Liver (tissue), 8 donors: ENCODE measurements at regions not wholly inside any gene's neighbourhood (a gene's known extent, or its start where the extent isn't known, plus 50 kb on each side); places are given as distances from the start of the nearest gene placed in this dataset.

Experiments
- DNase-seq: peaks from one replicate; pipeline ENCODE4 v3.0.0-alpha.2; 2017; ENCODE audit warnings: low spot score
- H3K27ac ChIP-seq, 2 donors: one replicate each; pipeline ENCODE4 v1.7.0; 2013; ENCODE audit warnings: inconsistent platforms in 2 of 2, low read length in 2 of 2, control low read depth in 1 of 2, low read depth in 1 of 2, mild to moderate bottlenecking in 1 of 2
- H3K27me3 ChIP-seq, 4 donors: one replicate each; pipeline versions ENCODE4 v1.6.1 to v1.7.0; 2013; ENCODE audit warnings: low read length in 3 of 4, inconsistent platforms in 1 of 4, mild to moderate bottlenecking in 1 of 4, moderate library complexity in 1 of 4; ENCODE audit not compliant: control insufficient read depth in 4 of 4, insufficient read depth in 4 of 4
- H3K36me3 ChIP-seq, 4 donors: one replicate each; pipeline versions ENCODE4 v1.6.1 to v1.7.0; 2013; ENCODE audit warnings: low read length in 3 of 4, mild to moderate bottlenecking in 3 of 4, low read depth in 1 of 4, moderate library complexity in 1 of 4; ENCODE audit not compliant: control insufficient read depth in 4 of 4, insufficient read depth in 3 of 4
- H3K4me1 ChIP-seq, 4 donors: one replicate each; pipeline versions ENCODE4 v1.6.1 to v1.7.0; 2013; ENCODE audit warnings: low read length in 3 of 4, mild to moderate bottlenecking in 3 of 4, moderate library complexity in 1 of 4; ENCODE audit not compliant: control insufficient read depth in 4 of 4, insufficient read depth in 4 of 4
- H3K4me3 ChIP-seq, 3 donors: one replicate each; pipeline versions ENCODE4 v1.6.1 to v1.7.0; 2013; ENCODE audit warnings: low read length in 3 of 3, control low read depth in 1 of 3, low read depth in 1 of 3, mild to moderate bottlenecking in 1 of 3
- H3K9ac ChIP-seq, 2 donors: one replicate each; pipeline ENCODE4 v1.7.0; 2013; ENCODE audit warnings: low read length in 2 of 2, mild to moderate bottlenecking in 2 of 2, moderate library complexity in 2 of 2, control low read depth in 1 of 2, low read depth in 1 of 2
- H3K9me3 ChIP-seq, 4 donors: one replicate each; pipeline versions ENCODE4 v1.6.1 to v1.7.0; 2013; ENCODE audit warnings: low read length in 3 of 4; ENCODE audit not compliant: control insufficient read depth in 4 of 4
- ATF3 ChIP-seq: IDR thresholded peaks from 2 replicates; pipeline ENCODE4 v1.6.1; 2016; ENCODE audit warnings: antibody characterized with exemption
- CTCF ChIP-seq: fragments of 150-350 bp; IDR thresholded peaks from 2 replicates; pipeline ENCODE4 v1.5.1; 2017; ENCODE audit warnings: improper control_type of control experiment, low read depth, low read length; ENCODE audit not compliant: missing input control
- EGR1 ChIP-seq, 2 donors: IDR thresholded peaks; 2 replicates each; pipeline ENCODE4 v1.6.1; 2016 to 2018; ENCODE audit warnings: antibody characterized with exemption in 2 of 2, low read depth in 2 of 2
- FOXA1 ChIP-seq: IDR thresholded peaks from 2 replicates; pipeline ENCODE4 v1.6.1; 2016; ENCODE audit warnings: antibody characterized with exemption
- FOXA2 ChIP-seq: IDR thresholded peaks from 2 replicates; pipeline ENCODE4 v1.6.1; 2016; ENCODE audit warnings: antibody characterized with exemption
- GABPA ChIP-seq, 2 donors: IDR thresholded peaks in 1 of 2; conservative IDR thresholded peaks in 1 of 2; 2 replicates each; pipeline ENCODE4 v1.6.1; 2016; ENCODE audit warnings: antibody characterized with exemption in 2 of 2, mild to moderate bottlenecking in 1 of 2, moderate library complexity in 1 of 2
- HNF4A ChIP-seq, 2 donors: conservative IDR thresholded peaks; 2 replicates each; pipeline ENCODE4 v1.6.1; 2016; ENCODE audit warnings: antibody characterized with exemption in 2 of 2, mild to moderate bottlenecking in 2 of 2
- HNF4G ChIP-seq: IDR thresholded peaks from 2 replicates; pipeline ENCODE4 v1.6.1; 2016; ENCODE audit warnings: antibody characterized with exemption
- JUND ChIP-seq, 2 donors: IDR thresholded peaks; 2 replicates each; pipeline ENCODE4 v1.6.1; 2016; ENCODE audit warnings: antibody characterized with exemption in 2 of 2
- NR2F2 ChIP-seq: IDR thresholded peaks from 2 replicates; pipeline ENCODE4 v1.6.1; 2016; ENCODE audit warnings: antibody characterized with exemption
- RAD21 ChIP-seq, 2 donors: IDR thresholded peaks; 2 replicates each; pipeline ENCODE4 v1.6.1; 2016; ENCODE audit warnings: antibody characterized with exemption in 2 of 2, mild to moderate bottlenecking in 2 of 2
- RXRA ChIP-seq, 2 donors: IDR thresholded peaks; 2 replicates each; pipeline ENCODE4 v1.6.1; 2017 to 2018; ENCODE audit warnings: antibody characterized with exemption in 2 of 2, mild to moderate bottlenecking in 1 of 2
- SP1 ChIP-seq: IDR thresholded peaks from 2 replicates; pipeline ENCODE4 v1.6.1; 2018; ENCODE audit warnings: antibody characterized with exemption, mild to moderate bottlenecking
- TAF1 ChIP-seq: conservative IDR thresholded peaks from 2 replicates; pipeline ENCODE4 v1.6.1; 2016; ENCODE audit warnings: antibody characterized with exemption, mild to moderate bottlenecking
- YY1 ChIP-seq: IDR thresholded peaks from 2 replicates; pipeline ENCODE4 v1.6.1; 2016; ENCODE audit warnings: antibody characterized with exemption, mild to moderate bottlenecking
- WGBS: extraction: QIAGEN DNeasy Blood & Tissue Kit; methylation state at CpG from one replicate; pipeline ENCODE4 v1.1.7; 2013; 5-methylcytosine and 5-hydroxymethylcytosine counted together
- TF ChIP-seq, protein P1 (sequence below): IDR thresholded peaks from 2 replicates; pipeline ENCODE4 v1.6.1; 2016; ENCODE audit warnings: antibody characterized with exemption
- TF ChIP-seq, protein P2 (sequence below): IDR thresholded peaks from 2 replicates; pipeline ENCODE4 v1.6.1; 2016; ENCODE audit warnings: antibody characterized with exemption
- TF ChIP-seq, protein P3 (sequence below): IDR thresholded peaks from 2 replicates; pipeline ENCODE4 v1.6.1; 2016; ENCODE audit warnings: antibody characterized with exemption, mild to moderate bottlenecking
- donor health status: healthy.
- donor health status: healthy.
- donor health status: healthy.
- donor health status: healthy.
- donor health status: healthy.

DNA sequence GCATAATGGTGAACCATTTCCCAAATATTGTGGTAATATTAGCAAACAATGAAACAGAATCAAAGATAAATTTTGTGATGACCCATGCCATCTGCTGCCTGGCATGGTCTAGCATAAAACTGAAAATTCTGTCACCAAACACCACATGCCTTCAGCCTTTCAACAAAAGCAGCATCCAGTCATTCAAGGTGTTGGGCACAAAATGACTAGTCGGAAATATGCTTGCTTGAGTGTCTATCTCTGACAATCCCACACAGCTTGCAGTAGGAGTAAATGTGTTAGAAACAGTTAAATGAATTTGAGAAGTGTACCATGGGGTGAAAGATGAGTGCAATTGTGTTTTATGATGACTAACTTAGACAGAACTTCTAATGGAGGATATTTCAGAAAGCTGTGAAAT lies 61.7 kb upstream of the CDIN1 start:
- H3K9me3 ChIP-seq = no peaks in the 10 kb centered on the region
- no peaks in the 10 kb centered on the region for H3K4me1 ChIP-seq
- no peak overlapping the region for H3K4me3 ChIP-seq
- TF ChIP-seq HNF4A (conservative IDR thresholded peaks at IDR 0.05) = no peak
- TF ChIP-seq YY1 = no peak
- no peak for TF ChIP-seq NR2F2
- no peak for TF ChIP-seq EGR1 (IDR thresholded peaks at IDR 0.05; ENCODE audit: low read depth in 2 of 2)
- TF ChIP-seq CTCF = no peak
- no peak for TF ChIP-seq ATF3
- no peak for TF ChIP-seq FOXA2
- no peak for TF ChIP-seq SP1
- no peak for TF ChIP-seq RXRA (IDR thresholded peaks at IDR 0.05)
- TF ChIP-seq FOXA1 = no peak
- TF ChIP-seq JUND (IDR thresholded peaks at IDR 0.05) = no peak
- TF ChIP-seq, protein P1, sequence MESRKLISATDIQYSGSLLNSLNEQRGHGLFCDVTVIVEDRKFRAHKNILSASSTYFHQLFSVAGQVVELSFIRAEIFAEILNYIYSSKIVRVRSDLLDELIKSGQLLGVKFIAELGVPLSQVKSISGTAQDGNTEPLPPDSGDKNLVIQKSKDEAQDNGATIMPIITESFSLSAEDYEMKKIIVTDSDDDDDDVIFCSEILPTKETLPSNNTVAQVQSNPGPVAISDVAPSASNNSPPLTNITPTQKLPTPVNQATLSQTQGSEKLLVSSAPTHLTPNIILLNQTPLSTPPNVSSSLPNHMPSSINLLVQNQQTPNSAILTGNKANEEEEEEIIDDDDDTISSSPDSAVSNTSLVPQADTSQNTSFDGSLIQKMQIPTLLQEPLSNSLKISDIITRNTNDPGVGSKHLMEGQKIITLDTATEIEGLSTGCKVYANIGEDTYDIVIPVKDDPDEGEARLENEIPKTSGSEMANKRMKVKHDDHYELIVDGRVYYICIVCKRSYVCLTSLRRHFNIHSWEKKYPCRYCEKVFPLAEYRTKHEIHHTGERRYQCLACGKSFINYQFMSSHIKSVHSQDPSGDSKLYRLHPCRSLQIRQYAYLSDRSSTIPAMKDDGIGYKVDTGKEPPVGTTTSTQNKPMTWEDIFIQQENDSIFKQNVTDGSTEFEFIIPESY = no peak
- TF ChIP-seq TAF1 = no peak
- TF ChIP-seq GABPA (IDR thresholded peaks at IDR 0.05 in 1 of 2, conservative IDR thresholded peaks at IDR 0.05 in 1 of 2) = no peak
- TF ChIP-seq HNF4G = no peak
- TF ChIP-seq, protein P2, sequence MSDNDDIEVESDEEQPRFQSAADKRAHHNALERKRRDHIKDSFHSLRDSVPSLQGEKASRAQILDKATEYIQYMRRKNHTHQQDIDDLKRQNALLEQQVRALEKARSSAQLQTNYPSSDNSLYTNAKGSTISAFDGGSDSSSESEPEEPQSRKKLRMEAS = no peak
- no peak for TF ChIP-seq RAD21 (IDR thresholded peaks at IDR 0.05)
- TF ChIP-seq, protein P3, sequence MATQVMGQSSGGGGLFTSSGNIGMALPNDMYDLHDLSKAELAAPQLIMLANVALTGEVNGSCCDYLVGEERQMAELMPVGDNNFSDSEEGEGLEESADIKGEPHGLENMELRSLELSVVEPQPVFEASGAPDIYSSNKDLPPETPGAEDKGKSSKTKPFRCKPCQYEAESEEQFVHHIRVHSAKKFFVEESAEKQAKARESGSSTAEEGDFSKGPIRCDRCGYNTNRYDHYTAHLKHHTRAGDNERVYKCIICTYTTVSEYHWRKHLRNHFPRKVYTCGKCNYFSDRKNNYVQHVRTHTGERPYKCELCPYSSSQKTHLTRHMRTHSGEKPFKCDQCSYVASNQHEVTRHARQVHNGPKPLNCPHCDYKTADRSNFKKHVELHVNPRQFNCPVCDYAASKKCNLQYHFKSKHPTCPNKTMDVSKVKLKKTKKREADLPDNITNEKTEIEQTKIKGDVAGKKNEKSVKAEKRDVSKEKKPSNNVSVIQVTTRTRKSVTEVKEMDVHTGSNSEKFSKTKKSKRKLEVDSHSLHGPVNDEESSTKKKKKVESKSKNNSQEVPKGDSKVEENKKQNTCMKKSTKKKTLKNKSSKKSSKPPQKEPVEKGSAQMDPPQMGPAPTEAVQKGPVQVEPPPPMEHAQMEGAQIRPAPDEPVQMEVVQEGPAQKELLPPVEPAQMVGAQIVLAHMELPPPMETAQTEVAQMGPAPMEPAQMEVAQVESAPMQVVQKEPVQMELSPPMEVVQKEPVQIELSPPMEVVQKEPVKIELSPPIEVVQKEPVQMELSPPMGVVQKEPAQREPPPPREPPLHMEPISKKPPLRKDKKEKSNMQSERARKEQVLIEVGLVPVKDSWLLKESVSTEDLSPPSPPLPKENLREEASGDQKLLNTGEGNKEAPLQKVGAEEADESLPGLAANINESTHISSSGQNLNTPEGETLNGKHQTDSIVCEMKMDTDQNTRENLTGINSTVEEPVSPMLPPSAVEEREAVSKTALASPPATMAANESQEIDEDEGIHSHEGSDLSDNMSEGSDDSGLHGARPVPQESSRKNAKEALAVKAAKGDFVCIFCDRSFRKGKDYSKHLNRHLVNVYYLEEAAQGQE = no peak
- no peak for DNase-seq
- H3K27ac ChIP-seq = no peak overlapping the region
- H3K36me3 ChIP-seq = no peaks in the 10 kb centered on the region
- 83% methylated on average over 1 of the region's 1 CpG for WGBS
- no peak overlapping the region for H3K9ac ChIP-seq
- no peaks in the 10 kb centered on the region for H3K27me3 ChIP-seq

DNA sequence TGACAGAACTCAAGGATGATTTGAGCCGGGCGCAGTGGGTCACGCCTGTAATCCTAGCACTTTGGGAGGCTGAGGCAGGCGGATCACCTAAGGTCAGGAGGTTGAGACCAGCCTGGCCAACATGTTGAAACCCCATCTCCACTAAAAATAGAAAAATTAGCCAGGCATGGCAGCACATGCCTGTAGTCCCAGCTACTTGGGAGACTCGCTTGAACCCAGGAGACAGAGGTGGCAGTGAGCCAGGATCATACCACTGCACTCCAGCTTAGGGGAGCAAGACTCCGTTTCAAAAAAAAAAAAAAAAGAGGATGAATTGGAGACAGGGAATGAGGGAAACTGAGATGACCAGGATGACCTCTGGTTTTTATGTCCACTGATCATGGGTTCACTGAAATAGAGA lies 60.4 kb upstream of the CDIN1 start:
- no peaks in the 10 kb centered on the region for H3K9me3 ChIP-seq
- H3K4me3 ChIP-seq = no peak overlapping the region
- DNase-seq = no peak
- WGBS = 93% methylated on average over 6 of the region's 6 CpGs
- no peak overlapping the region for H3K9ac ChIP-seq
- no peak overlapping the region for H3K27ac ChIP-seq
- H3K36me3 ChIP-seq = no peaks in the 10 kb centered on the region
- H3K4me1 ChIP-seq = no peaks in the 10 kb centered on the region
- H3K27me3 ChIP-seq = no peaks in the 10 kb centered on the region
- no peak for TF ChIP-seq ATF3
- TF ChIP-seq CTCF = no peak
- no peak for TF ChIP-seq HNF4G
- TF ChIP-seq GABPA (IDR thresholded peaks at IDR 0.05 in 1 of 2, conservative IDR thresholded peaks at IDR 0.05 in 1 of 2) = no peak
- TF ChIP-seq FOXA2 = no peak
- TF ChIP-seq SP1 = no peak
- no peak for TF ChIP-seq JUND (IDR thresholded peaks at IDR 0.05)
- TF ChIP-seq RAD21 (IDR thresholded peaks at IDR 0.05) = no peak
- TF ChIP-seq NR2F2 = no peak
- TF ChIP-seq RXRA (IDR thresholded peaks at IDR 0.05) = no peak
- no peak for TF ChIP-seq YY1
- TF ChIP-seq, protein P1 = no peak
